ENCODE measurements at regions not wholly inside any gene's neighbourhood (a gene's known extent, or its start where the extent isn't known, plus 50 kb on each side); places are given as distances from the start of the nearest gene placed in this dataset.
"Not testable (repeated sequence)": the region's sequence is repeated elsewhere in the genome, so short reads cannot be mapped to it uniquely, and the experiment has no call there.

GRCh38 chr7:159335181-159335926 lies 190.7 kb upstream of the VIPR2 start:
- not testable (repeated sequence) for DNase-seq

GRCh38 chr7:159332854-159333479 lies 188.3 kb upstream of the VIPR2 start:
- DNase-seq = not testable (repeated sequence)

GRCh38 chr7:159331462-159331861 lies 186.8 kb upstream of the VIPR2 start:
- DNase-seq = no peak

GRCh38 chr7:159329818-159330378 lies 185.2 kb upstream of the VIPR2 start:
- DNase-seq = no peak

GRCh38 chr7:159328096-159328495 lies 183.4 kb upstream of the VIPR2 start:
- no peak for DNase-seq

- no peak for DNase-seq
Measured at GRCh38 chr7:159323359-159323758, 178.7 kb upstream of the VIPR2 start.

GRCh38 chr7:159321278-159321677 lies 176.6 kb upstream of the VIPR2 start:
- no peak for DNase-seq

GRCh38 chr7:159318682-159319351 lies 174.2 kb upstream of the VIPR2 start:
- DNase-seq = no peak

- DNase-seq = no peak
Measured at GRCh38 chr7:159317294-159317693, 172.6 kb upstream of the VIPR2 start.

GRCh38 chr7:159311172-159311494 lies 166.5 kb upstream of the VIPR2 start:
- DNase-seq = no peak

GRCh38 chr7:159310457-159311171 lies 165.9 kb upstream of the VIPR2 start:
- no peak for DNase-seq

GRCh38 chr7:159309214-159309613 lies 164.5 kb upstream of the VIPR2 start:
- DNase-seq = not testable (repeated sequence)

GRCh38 chr7:159306012-159306411 lies 161.3 kb upstream of the VIPR2 start:
- DNase-seq = no peak

- DNase-seq = not testable (repeated sequence)
Measured at GRCh38 chr7:159305185-159305584, 160.5 kb upstream of the VIPR2 start.

GRCh38 chr7:159303510-159303909 lies 158.8 kb upstream of the VIPR2 start:
- not testable (repeated sequence) for DNase-seq

GRCh38 chr7:159296093-159296681 lies 151.5 kb upstream of the VIPR2 start:
- DNase-seq = no peak

- not testable (repeated sequence) for DNase-seq
Measured at GRCh38 chr7:159286487-159286886, 141.8 kb upstream of the VIPR2 start.

- no peak for DNase-seq
Measured at GRCh38 chr7:159281573-159281972, 136.9 kb upstream of the VIPR2 start.

GRCh38 chr7:159280008-159280407 lies 135.3 kb upstream of the VIPR2 start:
- no peak for DNase-seq

- DNase-seq = no peak
Measured at GRCh38 chr7:159272739-159273138, 128.1 kb upstream of the VIPR2 start.

GRCh38 chr7:159271781-159272180 lies 127.1 kb upstream of the VIPR2 start:
- DNase-seq = no peak

GRCh38 chr7:159269745-159270144 lies 125.1 kb upstream of the VIPR2 start:
- DNase-seq = no peak

GRCh38 chr7:159263430-159263829 lies 118.8 kb upstream of the VIPR2 start:
- DNase-seq = no peak

Data from NK-92 treated with Interleukin-12 subunit alpha and Interleukin-12 subunit beta, amount 100 ng/mL, for 24 hours (cell line).